ENCODE measurements at regions not wholly inside any gene's neighbourhood (a gene's known extent, or its start where the extent isn't known, plus 50 kb on each side); places are given as distances from the start of the nearest gene placed in this dataset.
"Not testable (repeated sequence)": the region's sequence is repeated elsewhere in the genome, so short reads cannot be mapped to it uniquely, and the experiment has no call there.

GRCh38 chr6:82111114-82111513 is 136.4 kb downstream of the IBTK start (continued):
- TF ChIP-seq, protein P1, sequence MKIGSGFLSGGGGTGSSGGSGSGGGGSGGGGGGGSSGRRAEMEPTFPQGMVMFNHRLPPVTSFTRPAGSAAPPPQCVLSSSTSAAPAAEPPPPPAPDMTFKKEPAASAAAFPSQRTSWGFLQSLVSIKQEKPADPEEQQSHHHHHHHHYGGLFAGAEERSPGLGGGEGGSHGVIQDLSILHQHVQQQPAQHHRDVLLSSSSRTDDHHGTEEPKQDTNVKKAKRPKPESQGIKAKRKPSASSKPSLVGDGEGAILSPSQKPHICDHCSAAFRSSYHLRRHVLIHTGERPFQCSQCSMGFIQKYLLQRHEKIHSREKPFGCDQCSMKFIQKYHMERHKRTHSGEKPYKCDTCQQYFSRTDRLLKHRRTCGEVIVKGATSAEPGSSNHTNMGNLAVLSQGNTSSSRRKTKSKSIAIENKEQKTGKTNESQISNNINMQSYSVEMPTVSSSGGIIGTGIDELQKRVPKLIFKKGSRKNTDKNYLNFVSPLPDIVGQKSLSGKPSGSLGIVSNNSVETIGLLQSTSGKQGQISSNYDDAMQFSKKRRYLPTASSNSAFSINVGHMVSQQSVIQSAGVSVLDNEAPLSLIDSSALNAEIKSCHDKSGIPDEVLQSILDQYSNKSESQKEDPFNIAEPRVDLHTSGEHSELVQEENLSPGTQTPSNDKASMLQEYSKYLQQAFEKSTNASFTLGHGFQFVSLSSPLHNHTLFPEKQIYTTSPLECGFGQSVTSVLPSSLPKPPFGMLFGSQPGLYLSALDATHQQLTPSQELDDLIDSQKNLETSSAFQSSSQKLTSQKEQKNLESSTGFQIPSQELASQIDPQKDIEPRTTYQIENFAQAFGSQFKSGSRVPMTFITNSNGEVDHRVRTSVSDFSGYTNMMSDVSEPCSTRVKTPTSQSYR (CRISPR knock-in tag; IDR thresholded peaks at IDR 0.05), result no peak
- TF ChIP-seq ETV6 (CRISPR knock-in tag; IDR thresholded peaks at IDR 0.05), result no peak
- no peak for TF ChIP-seq USF2 (CRISPR knock-in tag; IDR thresholded peaks at IDR 0.05)
- no peak for TF ChIP-seq HMGA2 (CRISPR knock-in tag; IDR thresholded peaks at IDR 0.05)
- TF ChIP-seq CREB1 (CRISPR knock-in tag; IDR thresholded peaks at IDR 0.05), result no peak

DNA sequence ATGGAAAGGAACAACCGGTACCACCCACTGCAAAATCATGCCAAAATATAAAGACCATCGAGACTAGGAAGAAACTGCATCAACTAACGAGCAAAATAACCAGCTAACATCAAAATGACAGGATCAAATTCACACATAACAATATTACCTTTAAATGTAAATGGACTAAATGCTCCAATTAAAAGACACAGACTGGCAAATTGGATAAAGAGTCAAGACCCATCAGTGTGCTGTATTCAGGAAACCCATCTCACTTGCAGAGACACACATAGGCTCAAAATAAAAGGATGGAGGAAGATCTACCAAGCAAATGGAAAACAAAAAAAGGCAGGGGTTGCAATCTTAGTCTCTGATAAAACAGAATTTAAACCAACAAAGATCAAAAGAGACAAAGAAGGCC is 144.4 kb downstream of the IBTK start:
- DNase-seq (ENCODE audit: low spot score); POLR2A ChIA-PET; H3K4me3 Mint-ChIP-seq; CTCF ChIA-PET; ATAC-seq; H3K27ac Mint-ChIP-seq; H3K27me3 Mint-ChIP-seq (ENCODE audit: low read depth): not testable (repeated sequence)
- H3K4me1 Mint-ChIP-seq, result peaks cover 12% of the 10 kb centered on the region
- H3K9me3 Mint-ChIP-seq, result peaks cover 34% of the 10 kb centered on the region
- H3K36me3 Mint-ChIP-seq, result peaks cover 21% of the 10 kb centered on the region

DNA sequence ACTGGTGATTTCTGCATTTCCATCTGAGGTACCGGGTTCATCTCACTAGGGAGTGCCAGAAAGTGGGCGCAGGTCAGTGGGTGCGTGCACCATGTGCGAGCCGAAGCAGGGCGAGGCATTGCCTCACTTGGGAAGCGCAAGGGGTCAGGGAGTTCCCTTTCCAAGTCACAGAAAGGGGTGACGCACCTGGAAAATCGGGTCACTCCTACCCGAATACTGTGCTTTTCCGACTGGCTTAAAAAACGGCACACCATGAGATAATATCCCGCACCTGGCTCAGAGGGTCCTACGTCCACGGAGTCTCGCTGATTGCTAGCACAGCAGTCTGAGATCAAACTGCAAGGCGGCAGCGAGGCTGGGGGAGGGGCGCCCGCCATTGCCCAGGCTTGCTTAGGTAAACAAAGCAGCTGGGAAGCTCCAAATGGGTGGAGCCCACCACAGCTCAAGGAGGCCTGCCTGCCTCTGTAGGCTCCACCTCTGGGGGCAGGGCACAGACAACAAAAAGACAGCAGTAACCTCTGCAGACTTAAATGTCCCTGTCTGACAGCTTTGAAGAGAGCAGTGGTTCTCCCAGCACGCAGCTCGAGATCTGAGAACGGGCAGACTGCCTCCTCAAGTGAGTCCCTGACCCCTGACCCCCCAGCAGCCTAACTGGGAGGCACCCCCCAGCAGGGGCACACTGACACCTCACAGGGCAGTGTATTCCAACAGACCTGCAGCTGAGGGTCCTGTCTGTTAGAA is 146.0 kb downstream of the IBTK start:
- TF ChIP-seq GABPB1 (CRISPR knock-in tag; IDR thresholded peaks at IDR 0.05), result 0 out of 2 replicates have a peak, but pooled peaks have one; percentile 14
- H3K27me3 Mint-ChIP-seq (ENCODE audit: low read depth); POLR2A ChIA-PET; ATAC-seq; CTCF ChIA-PET: not testable (repeated sequence)
- H3K4me1 Mint-ChIP-seq, result peaks cover 12% of the 10 kb centered on the region
- peak; percentile 11 for DNase-seq (ENCODE audit: low spot score)
- peaks cover 25% of the 10 kb centered on the region for H3K9me3 Mint-ChIP-seq
- H3K4me3 Mint-ChIP-seq, result peak overlapping the region; percentile 70
- peak overlapping the region; percentile 80 for H3K27ac Mint-ChIP-seq
- H3K36me3 Mint-ChIP-seq, result peaks cover 18% of the 10 kb centered on the region

GRCh38 chr6:82100763-82101162 is 146.8 kb downstream of the IBTK start:
- ATAC-seq; DNase-seq (ENCODE audit: low spot score); POLR2A ChIA-PET; CTCF ChIA-PET; H3K27me3 Mint-ChIP-seq (ENCODE audit: low read depth): not testable (repeated sequence)
- peak overlapping the region; percentile 79; the same call in 1 of the 2 replicates for H3K27ac Mint-ChIP-seq
- peaks cover 18% of the 10 kb centered on the region for H3K36me3 Mint-ChIP-seq
- H3K9me3 Mint-ChIP-seq, result peaks cover 25% of the 10 kb centered on the region
- H3K4me1 Mint-ChIP-seq, result peaks cover 12% of the 10 kb centered on the region
- peak overlapping the region; percentile 70 for H3K4me3 Mint-ChIP-seq

DNA sequence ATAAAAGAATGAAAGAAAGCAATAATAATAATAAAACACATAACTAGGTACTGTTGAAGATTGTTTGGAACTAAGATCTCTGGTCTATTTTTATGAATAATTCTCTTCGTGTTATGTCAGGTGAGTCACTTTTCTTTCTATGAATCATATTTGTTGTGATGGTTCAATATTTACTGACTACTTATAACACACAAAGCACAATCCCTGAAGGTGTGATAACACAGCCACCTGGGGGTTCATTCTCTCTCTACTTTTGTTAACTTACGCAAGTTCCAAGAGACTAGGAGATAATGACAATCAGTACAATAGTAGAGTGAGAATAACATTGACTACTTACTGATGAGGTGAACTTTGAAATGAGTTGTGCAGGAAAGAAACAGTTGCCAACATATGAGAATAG is 149.9 kb downstream of the IBTK start:
- CTCF ChIA-PET, result no interaction called here
- peaks cover 15% of the 10 kb centered on the region for H3K36me3 Mint-ChIP-seq
- peaks cover 19% of the 10 kb centered on the region for H3K9me3 Mint-ChIP-seq
- ATAC-seq (no peak), DNase-seq (ENCODE audit: low spot score) (no peak)
- H3K27ac Mint-ChIP-seq, result no peak overlapping the region
- peaks cover 12% of the 10 kb centered on the region for H3K4me1 Mint-ChIP-seq
- H3K27me3 Mint-ChIP-seq (ENCODE audit: low read depth), result no peaks in the 10 kb centered on the region
- POLR2A ChIA-PET, result no interaction called here
- no peak overlapping the region for H3K4me3 Mint-ChIP-seq
- TF ChIP-seq, protein P2, sequence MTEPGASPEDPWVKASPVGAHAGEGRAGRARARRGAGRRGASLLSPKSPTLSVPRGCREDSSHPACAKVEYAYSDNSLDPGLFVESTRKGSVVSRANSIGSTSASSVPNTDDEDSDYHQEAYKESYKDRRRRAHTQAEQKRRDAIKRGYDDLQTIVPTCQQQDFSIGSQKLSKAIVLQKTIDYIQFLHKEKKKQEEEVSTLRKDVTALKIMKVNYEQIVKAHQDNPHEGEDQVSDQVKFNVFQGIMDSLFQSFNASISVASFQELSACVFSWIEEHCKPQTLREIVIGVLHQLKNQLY (CRISPR knock-in tag; IDR thresholded peaks at IDR 0.05), result no peak
- TF ChIP-seq CDX4 (CRISPR knock-in tag; IDR thresholded peaks at IDR 0.05; ENCODE audit: borderline replicate concordance) (no peak), NR2C2 (CRISPR knock-in tag; IDR thresholded peaks at IDR 0.05) (no peak), ZNF416 (CRISPR knock-in tag; IDR thresholded peaks at IDR 0.05) (no peak), MYBL2 (CRISPR knock-in tag; IDR thresholded peaks at IDR 0.05) (no peak), NR3C1 (CRISPR knock-in tag; conservative IDR thresholded peaks at IDR 0.05; ENCODE audit: low read depth) (no peak), ZSCAN18 (CRISPR knock-in tag; IDR thresholded peaks at IDR 0.05) (no peak)
- TF ChIP-seq, protein P3, sequence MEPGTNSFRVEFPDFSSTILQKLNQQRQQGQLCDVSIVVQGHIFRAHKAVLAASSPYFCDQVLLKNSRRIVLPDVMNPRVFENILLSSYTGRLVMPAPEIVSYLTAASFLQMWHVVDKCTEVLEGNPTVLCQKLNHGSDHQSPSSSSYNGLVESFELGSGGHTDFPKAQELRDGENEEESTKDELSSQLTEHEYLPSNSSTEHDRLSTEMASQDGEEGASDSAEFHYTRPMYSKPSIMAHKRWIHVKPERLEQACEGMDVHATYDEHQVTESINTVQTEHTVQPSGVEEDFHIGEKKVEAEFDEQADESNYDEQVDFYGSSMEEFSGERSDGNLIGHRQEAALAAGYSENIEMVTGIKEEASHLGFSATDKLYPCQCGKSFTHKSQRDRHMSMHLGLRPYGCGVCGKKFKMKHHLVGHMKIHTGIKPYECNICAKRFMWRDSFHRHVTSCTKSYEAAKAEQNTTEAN (CRISPR knock-in tag; IDR thresholded peaks at IDR 0.05), result no peak

All from WTC11 (cell line).